ENCODE measurements at regions not wholly inside any gene's neighbourhood (a gene's known extent, or its start where the extent isn't known, plus 50 kb on each side); places are given as distances from the start of the nearest gene placed in this dataset.

GRCh38 chr1:115461526-115461925 lies 123.5 kb upstream of the NGF start:
- H3K9me3 ChIP-seq = no peaks in the 10 kb centered on the region
- WGBS, 2 donors = 71 to 72% methylated on average over 5 of the region's 5 CpGs
- no peaks in the 10 kb centered on the region for H3K4me1 ChIP-seq
- no peak for TF ChIP-seq EP300 (IDR thresholded peaks at IDR 0.05)
- no peak for TF ChIP-seq POLR2A (IDR thresholded peaks at IDR 0.05)
- TF ChIP-seq, protein P1, sequence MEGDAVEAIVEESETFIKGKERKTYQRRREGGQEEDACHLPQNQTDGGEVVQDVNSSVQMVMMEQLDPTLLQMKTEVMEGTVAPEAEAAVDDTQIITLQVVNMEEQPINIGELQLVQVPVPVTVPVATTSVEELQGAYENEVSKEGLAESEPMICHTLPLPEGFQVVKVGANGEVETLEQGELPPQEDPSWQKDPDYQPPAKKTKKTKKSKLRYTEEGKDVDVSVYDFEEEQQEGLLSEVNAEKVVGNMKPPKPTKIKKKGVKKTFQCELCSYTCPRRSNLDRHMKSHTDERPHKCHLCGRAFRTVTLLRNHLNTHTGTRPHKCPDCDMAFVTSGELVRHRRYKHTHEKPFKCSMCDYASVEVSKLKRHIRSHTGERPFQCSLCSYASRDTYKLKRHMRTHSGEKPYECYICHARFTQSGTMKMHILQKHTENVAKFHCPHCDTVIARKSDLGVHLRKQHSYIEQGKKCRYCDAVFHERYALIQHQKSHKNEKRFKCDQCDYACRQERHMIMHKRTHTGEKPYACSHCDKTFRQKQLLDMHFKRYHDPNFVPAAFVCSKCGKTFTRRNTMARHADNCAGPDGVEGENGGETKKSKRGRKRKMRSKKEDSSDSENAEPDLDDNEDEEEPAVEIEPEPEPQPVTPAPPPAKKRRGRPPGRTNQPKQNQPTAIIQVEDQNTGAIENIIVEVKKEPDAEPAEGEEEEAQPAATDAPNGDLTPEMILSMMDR (IDR thresholded peaks at IDR 0.05) = no peak
- H3K4me3 ChIP-seq = no peak overlapping the region
- no peaks in the 10 kb centered on the region for H3K36me3 ChIP-seq
- no peaks in the 10 kb centered on the region for H3K27me3 ChIP-seq
- no peak overlapping the region for H3K27ac ChIP-seq
- DNase-seq (ENCODE audit: low spot score in 2 of 2) = no peak

GRCh38 chr1:115459161-115459560 lies 121.1 kb upstream of the NGF start:
- H3K36me3 ChIP-seq = no peaks in the 10 kb centered on the region
- H3K27ac ChIP-seq = no peak overlapping the region
- H3K27me3 ChIP-seq = no peaks in the 10 kb centered on the region
- no peak overlapping the region for H3K4me3 ChIP-seq
- TF ChIP-seq POLR2A (IDR thresholded peaks at IDR 0.05) (no peak), EP300 (IDR thresholded peaks at IDR 0.05) (no peak)
- TF ChIP-seq, protein P1 (IDR thresholded peaks at IDR 0.05) = no peak
- no peaks in the 10 kb centered on the region for H3K9me3 ChIP-seq
- WGBS, 2 donors = 91 to 96% methylated on average over 3 of the region's 3 CpGs
- H3K4me1 ChIP-seq = peaks cover 0 to 4% (median 0%) of the 10 kb centered on the region in 4 donors
- no peak for DNase-seq (ENCODE audit: low spot score in 2 of 2)

GRCh38 chr1:115458426-115459114 lies 120.5 kb upstream of the NGF start:
- 89 to 90% methylated on average over 7 of the region's 7 CpGs for WGBS, 2 donors
- Histone ChIP-seq H3K27ac (no peak overlapping the region), H3K9me3 (no peaks in the 10 kb centered on the region), H3K4me1 (peaks cover 0 to 4% (median 0%) of the 10 kb centered on the region in 4 donors), H3K36me3 (no peaks in the 10 kb centered on the region), H3K4me3 (no peak overlapping the region), H3K27me3 (no peaks in the 10 kb centered on the region)
- DNase-seq (ENCODE audit: low spot score in 2 of 2) = no peak
- TF ChIP-seq POLR2A (IDR thresholded peaks at IDR 0.05) (no peak), EP300 (IDR thresholded peaks at IDR 0.05) (no peak)
- TF ChIP-seq, protein P1 (IDR thresholded peaks at IDR 0.05) = no peak

DNA sequence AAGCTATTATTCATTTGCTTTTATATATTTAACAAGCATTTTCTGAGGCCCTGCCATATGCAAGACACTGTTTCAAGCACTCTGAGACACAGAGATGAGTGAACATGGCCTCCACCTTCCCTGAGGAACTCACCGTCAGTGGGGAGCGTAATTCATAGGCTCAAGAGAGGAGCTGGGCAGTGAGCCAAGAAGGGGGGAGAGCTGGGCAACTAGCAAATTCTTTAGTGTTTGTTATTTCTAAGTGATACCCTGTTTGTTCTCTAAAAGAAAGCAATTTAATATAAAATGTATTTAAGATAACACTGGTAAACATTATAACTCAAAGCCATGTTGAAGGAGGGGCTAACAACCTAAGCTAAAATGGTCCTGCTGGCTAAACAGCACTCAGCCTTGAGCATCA lies 119.2 kb upstream of the NGF start:
- WGBS, 2 donors = 43 to 53% methylated on average over 2 of the region's 2 CpGs
- Histone ChIP-seq H3K4me1 (peaks cover 0 to 4% (median 0%) of the 10 kb centered on the region in 4 donors), H3K36me3 (no peaks in the 10 kb centered on the region), H3K9me3 (no peaks in the 10 kb centered on the region), H3K4me3 (no peak overlapping the region), H3K27ac (no peak overlapping the region), H3K27me3 (no peaks in the 10 kb centered on the region)
- DNase-seq (ENCODE audit: low spot score in 2 of 2) = no peak
- TF ChIP-seq EP300 (IDR thresholded peaks at IDR 0.05) (no peak), POLR2A (IDR thresholded peaks at IDR 0.05) (no peak)
- TF ChIP-seq, protein P1 (IDR thresholded peaks at IDR 0.05) = no peak

- no peaks in the 10 kb centered on the region for H3K27me3 ChIP-seq
- WGBS, 2 donors = 69 to 75% methylated on average over 11 of the region's 11 CpGs
- DNase-seq (ENCODE audit: low spot score in 2 of 2) = no peak
- H3K9me3 ChIP-seq = no peaks in the 10 kb centered on the region
- H3K4me1 ChIP-seq = peaks cover 0 to 4% (median 0%) of the 10 kb centered on the region in 4 donors
- H3K36me3 ChIP-seq = no peaks in the 10 kb centered on the region
- H3K4me3 ChIP-seq = no peak overlapping the region
- no peak overlapping the region for H3K27ac ChIP-seq
- no peak for TF ChIP-seq POLR2A (IDR thresholded peaks at IDR 0.05)
Measured at GRCh38 chr1:115456441-115456961, 118.5 kb upstream of the NGF start.
